Fibroblast of lung (primary cell): ENCODE measurements at regions not wholly inside any gene's neighbourhood (a gene's known extent, or its start where the extent isn't known, plus 50 kb on each side); places are given as distances from the start of the nearest gene placed in this dataset.
A peak's percentile ranks its signal among the peaks of the same experiment; 100 is the strongest.

Source experiments
- DNase-seq, 2 donors: peaks; one replicate each; pipeline versions ENCODE4 v3.0.0 to v3.0.0-alpha.2; 2010; ENCODE audit warnings: low read depth in 2 of 2
- H2AFZ ChIP-seq: 2 replicates; pipeline ENCODE4 v1.5.1; 2012; ENCODE audit warnings: low read length, control low read depth, inconsistent platforms
- H3K27ac ChIP-seq: 2 replicates; pipeline ENCODE4 v1.5.1; 2011; ENCODE audit warnings: low read length, control low read depth; ENCODE audit not compliant: insufficient read depth
- H3K27me3 ChIP-seq: 2 replicates; pipeline ENCODE4 v1.5.1; 2011; ENCODE audit warnings: mild to moderate bottlenecking, low read length; ENCODE audit not compliant: control insufficient read depth, insufficient read depth
- H3K36me3 ChIP-seq: 2 replicates; pipeline ENCODE4 v1.5.1; 2011; ENCODE audit warnings: low read length; ENCODE audit not compliant: control insufficient read depth, insufficient read depth
- H3K4me1 ChIP-seq: 2 replicates; pipeline ENCODE4 v1.5.1; 2011; ENCODE audit warnings: low read length; ENCODE audit not compliant: control insufficient read depth, insufficient read depth; ENCODE audit errors: extremely low read depth
- H3K4me2 ChIP-seq: 2 replicates; pipeline ENCODE4 v1.5.1; 2011; ENCODE audit warnings: low read length, control low read depth; ENCODE audit not compliant: insufficient read depth; ENCODE audit errors: extremely low read depth
- H3K4me3 ChIP-seq, 4 experiments: fragments of 200-600 bp in 1 of 4; sonication (generic) in 1 of 4; replicated peaks in 1 of 4; 2 replicates each; pipeline ENCODE4 v1.5.1; 2011 to 2016; ENCODE audit warnings: low read length in 4 of 4, low read depth in 3 of 4, mild to moderate bottlenecking in 3 of 4, control low read depth in 2 of 4, inconsistent platforms in 1 of 4, mixed read lengths in 1 of 4; ENCODE audit not compliant: insufficient read depth in 1 of 4; ENCODE audit errors: control extremely low read depth in 1 of 4
- H3K79me2 ChIP-seq: 2 replicates; pipeline ENCODE4 v1.5.1; 2012; ENCODE audit warnings: mild to moderate bottlenecking, low read length, inconsistent platforms; ENCODE audit not compliant: control insufficient read depth, insufficient read depth
- H3K9ac ChIP-seq: 2 replicates; pipeline ENCODE4 v1.5.1; 2011; ENCODE audit warnings: mild to moderate bottlenecking, low read length, control low read depth; ENCODE audit not compliant: insufficient read depth
- H3K9me3 ChIP-seq: 2 replicates; pipeline ENCODE4 v1.5.1; 2012; ENCODE audit warnings: low read depth, low read length; ENCODE audit not compliant: control insufficient read depth, insufficient read depth
- H4K20me1 ChIP-seq: 2 replicates; pipeline ENCODE4 v1.5.1; 2011; ENCODE audit warnings: low read length; ENCODE audit not compliant: control insufficient read depth, insufficient read depth; ENCODE audit errors: extremely low read depth
- EZH2 ChIP-seq: IDR thresholded peaks from 2 replicates; pipeline ENCODE4 v1.5.1; 2012; ENCODE audit warnings: low read length, control low read depth, mild to moderate bottlenecking; ENCODE audit errors: missing control alignments
- TF ChIP-seq, protein P1 (sequence below), 2 donors: IDR thresholded peaks in 1 of 2; conservative IDR thresholded peaks in 1 of 2; 1 replicate in 1 of 2; 2 replicates in 1 of 2; pipeline ENCODE4 v1.5.1; 2011 to 2012; ENCODE audit warnings: low read length in 2 of 2, control low read depth in 1 of 2, inconsistent platforms in 1 of 2, low read depth in 1 of 2, mild to moderate bottlenecking in 1 of 2

DNA sequence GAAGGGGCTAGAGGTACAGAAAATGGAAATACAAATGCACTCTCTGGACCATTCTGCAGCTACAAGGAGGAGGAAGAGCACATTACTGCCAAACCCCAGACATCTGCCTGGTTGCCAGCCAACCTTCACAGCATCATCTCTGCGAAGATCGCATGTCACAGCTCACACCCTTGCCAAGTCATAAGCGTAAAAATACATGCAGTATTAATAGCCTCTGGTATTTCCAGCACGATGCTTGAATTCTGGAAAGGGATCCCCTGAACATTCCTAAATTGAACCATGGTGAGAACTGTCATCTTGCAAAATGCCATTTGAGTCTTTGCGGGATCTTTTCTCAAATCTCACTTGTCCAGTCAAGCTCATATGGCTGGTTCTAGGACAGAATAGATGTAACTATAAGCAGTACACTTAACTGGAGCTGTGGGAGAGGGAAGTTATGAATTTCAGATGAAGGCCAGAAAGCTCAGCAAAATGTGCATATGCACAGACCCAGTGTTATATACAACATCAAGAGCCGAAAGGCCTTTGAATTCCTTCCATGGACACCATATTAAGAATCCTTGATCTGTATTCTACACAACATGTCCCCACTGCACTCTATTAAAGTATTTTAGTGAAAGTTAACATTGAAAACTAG is 211.6 kb downstream of the DUSP6 start:
- H3K27me3 ChIP-seq, result no peaks in the 10 kb centered on the region
- H2AFZ ChIP-seq, result no peak overlapping the region
- TF ChIP-seq, protein P1, sequence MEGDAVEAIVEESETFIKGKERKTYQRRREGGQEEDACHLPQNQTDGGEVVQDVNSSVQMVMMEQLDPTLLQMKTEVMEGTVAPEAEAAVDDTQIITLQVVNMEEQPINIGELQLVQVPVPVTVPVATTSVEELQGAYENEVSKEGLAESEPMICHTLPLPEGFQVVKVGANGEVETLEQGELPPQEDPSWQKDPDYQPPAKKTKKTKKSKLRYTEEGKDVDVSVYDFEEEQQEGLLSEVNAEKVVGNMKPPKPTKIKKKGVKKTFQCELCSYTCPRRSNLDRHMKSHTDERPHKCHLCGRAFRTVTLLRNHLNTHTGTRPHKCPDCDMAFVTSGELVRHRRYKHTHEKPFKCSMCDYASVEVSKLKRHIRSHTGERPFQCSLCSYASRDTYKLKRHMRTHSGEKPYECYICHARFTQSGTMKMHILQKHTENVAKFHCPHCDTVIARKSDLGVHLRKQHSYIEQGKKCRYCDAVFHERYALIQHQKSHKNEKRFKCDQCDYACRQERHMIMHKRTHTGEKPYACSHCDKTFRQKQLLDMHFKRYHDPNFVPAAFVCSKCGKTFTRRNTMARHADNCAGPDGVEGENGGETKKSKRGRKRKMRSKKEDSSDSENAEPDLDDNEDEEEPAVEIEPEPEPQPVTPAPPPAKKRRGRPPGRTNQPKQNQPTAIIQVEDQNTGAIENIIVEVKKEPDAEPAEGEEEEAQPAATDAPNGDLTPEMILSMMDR (conservative IDR thresholded peaks at IDR 0.05 in 1 of 2, IDR thresholded peaks at IDR 0.05 in 1 of 2; ENCODE audit: low read depth in 1 of 2, low read length in 2 of 2), result no peak
- TF ChIP-seq EZH2, result no peak
- H3K4me2 ChIP-seq, result no peak overlapping the region
- H3K4me1 ChIP-seq, result no peaks in the 10 kb centered on the region
- H3K36me3 ChIP-seq, result no peaks in the 10 kb centered on the region
- no peak overlapping the region for H3K4me3 ChIP-seq
- H3K9ac ChIP-seq, result no peak overlapping the region
- no peaks in the 10 kb centered on the region for H4K20me1 ChIP-seq
- no peak overlapping the region for H3K27ac ChIP-seq
- peak; percentile 59 to 79 for DNase-seq
- H3K9me3 ChIP-seq, result no peaks in the 10 kb centered on the region
- no peaks in the 10 kb centered on the region for H3K79me2 ChIP-seq

DNA sequence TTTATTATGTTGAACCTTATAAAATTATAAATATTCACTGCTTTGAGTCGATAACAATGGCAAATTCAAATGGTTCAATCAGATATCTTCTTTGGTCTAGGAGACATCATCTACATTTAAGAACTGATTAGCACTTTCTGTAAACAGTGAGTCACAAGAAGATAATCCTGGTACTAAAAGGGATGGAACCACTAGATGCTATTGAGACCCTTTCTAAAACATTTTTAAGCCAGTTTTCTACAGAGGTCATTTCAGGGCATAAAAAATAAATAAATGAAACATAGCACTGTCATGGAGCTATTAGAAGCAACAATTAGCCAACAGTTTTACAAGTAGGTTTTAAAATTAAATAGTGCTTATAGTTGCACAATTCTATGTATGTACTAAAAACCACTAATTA is 212.2 kb downstream of the DUSP6 start:
- Histone ChIP-seq H2AFZ (no peak overlapping the region), H3K79me2 (no peaks in the 10 kb centered on the region), H3K9ac (no peak overlapping the region), H3K27ac (no peak overlapping the region), H3K4me1 (no peaks in the 10 kb centered on the region), H3K4me2 (no peak overlapping the region), H3K27me3 (no peaks in the 10 kb centered on the region), H4K20me1 (no peaks in the 10 kb centered on the region), H3K4me3 (no peak overlapping the region), H3K9me3 (no peaks in the 10 kb centered on the region), H3K36me3 (no peaks in the 10 kb centered on the region)
- TF ChIP-seq EZH2, result no peak
- TF ChIP-seq, protein P1 (conservative IDR thresholded peaks at IDR 0.05 in 1 of 2, IDR thresholded peaks at IDR 0.05 in 1 of 2; ENCODE audit: low read depth in 1 of 2, low read length in 2 of 2), result no peak
- DNase-seq, result peak; percentile 22 to 28

DNA sequence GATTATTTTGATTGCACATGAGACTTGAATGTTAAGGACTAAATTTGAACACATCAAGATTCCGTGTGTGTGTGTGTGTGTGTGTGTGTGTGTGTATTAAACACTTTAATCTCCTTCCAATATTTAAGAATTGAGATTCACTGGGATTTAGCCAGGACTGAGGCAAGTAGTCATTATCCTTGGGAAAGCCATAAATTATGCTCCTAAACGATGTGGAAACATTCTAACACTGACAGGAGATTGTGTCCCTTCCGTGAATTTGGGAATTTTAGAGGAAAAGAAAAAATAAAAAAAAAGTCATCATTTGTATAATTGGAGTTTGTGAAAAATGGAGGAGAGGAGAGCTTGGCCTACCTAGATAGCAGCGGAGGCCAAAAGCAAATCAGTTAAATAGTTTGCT is 212.9 kb downstream of the DUSP6 start:
- H3K9ac ChIP-seq, result no peak overlapping the region
- no peaks in the 10 kb centered on the region for H3K9me3 ChIP-seq
- H2AFZ ChIP-seq, result no peak overlapping the region
- H3K27ac ChIP-seq, result no peak overlapping the region
- H3K27me3 ChIP-seq, result no peaks in the 10 kb centered on the region
- no peaks in the 10 kb centered on the region for H3K4me1 ChIP-seq
- no peaks in the 10 kb centered on the region for H3K36me3 ChIP-seq
- no peak for DNase-seq
- H4K20me1 ChIP-seq, result no peaks in the 10 kb centered on the region
- no peaks in the 10 kb centered on the region for H3K79me2 ChIP-seq
- H3K4me2 ChIP-seq, result no peak overlapping the region
- TF ChIP-seq EZH2, result no peak
- TF ChIP-seq, protein P1 (conservative IDR thresholded peaks at IDR 0.05 in 1 of 2, IDR thresholded peaks at IDR 0.05 in 1 of 2; ENCODE audit: low read depth in 1 of 2, low read length in 2 of 2), result no peak
- H3K4me3 ChIP-seq, result no peak overlapping the region
